ENCODE measurements at regions not wholly inside any gene's neighbourhood (a gene's known extent, or its start where the extent isn't known, plus 50 kb on each side); places are given as distances from the start of the nearest gene placed in this dataset.

DNA sequence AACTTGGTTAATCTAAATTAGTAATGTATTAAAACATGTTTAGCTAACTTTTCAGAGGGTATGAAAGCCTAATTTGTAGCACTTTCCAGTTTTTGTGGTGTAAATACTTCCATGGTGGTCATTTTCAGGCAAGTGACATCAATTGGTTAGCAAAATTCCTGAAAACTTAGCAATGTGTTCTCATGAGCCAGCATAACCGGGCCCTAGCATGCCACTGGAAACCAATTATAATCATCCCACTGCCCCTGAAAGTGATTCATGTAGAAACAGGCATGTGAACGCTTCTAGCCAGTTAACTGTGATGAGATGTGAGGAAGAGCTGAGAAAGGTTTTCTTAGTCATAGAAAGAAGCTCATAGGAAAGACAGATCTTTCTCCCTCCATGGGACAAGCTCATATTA, 417.2 kb downstream of the TLR4 start:
- TF ChIP-seq, protein P1, sequence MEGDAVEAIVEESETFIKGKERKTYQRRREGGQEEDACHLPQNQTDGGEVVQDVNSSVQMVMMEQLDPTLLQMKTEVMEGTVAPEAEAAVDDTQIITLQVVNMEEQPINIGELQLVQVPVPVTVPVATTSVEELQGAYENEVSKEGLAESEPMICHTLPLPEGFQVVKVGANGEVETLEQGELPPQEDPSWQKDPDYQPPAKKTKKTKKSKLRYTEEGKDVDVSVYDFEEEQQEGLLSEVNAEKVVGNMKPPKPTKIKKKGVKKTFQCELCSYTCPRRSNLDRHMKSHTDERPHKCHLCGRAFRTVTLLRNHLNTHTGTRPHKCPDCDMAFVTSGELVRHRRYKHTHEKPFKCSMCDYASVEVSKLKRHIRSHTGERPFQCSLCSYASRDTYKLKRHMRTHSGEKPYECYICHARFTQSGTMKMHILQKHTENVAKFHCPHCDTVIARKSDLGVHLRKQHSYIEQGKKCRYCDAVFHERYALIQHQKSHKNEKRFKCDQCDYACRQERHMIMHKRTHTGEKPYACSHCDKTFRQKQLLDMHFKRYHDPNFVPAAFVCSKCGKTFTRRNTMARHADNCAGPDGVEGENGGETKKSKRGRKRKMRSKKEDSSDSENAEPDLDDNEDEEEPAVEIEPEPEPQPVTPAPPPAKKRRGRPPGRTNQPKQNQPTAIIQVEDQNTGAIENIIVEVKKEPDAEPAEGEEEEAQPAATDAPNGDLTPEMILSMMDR (IDR thresholded peaks at IDR 0.05; ENCODE audit: insufficient read depth, low read depth, low read length), result no peak
- TF ChIP-seq EZH2 (IDR thresholded peaks at IDR 0.05; ENCODE audit: insufficient read depth, low read length), result no peak

All from astrocyte (in vitro differentiated cells and primary cell).